PFSK-1 (cell line): ENCODE measurements at regions not wholly inside any gene's neighbourhood (a gene's known extent, or its start where the extent isn't known, plus 50 kb on each side); places are given as distances from the start of the nearest gene placed in this dataset.

Source experiments
- FOXP2 ChIP-seq: optimal IDR thresholded peaks from 2 replicates; pipeline ENCODE3; 2011; ENCODE audit warnings: borderline replicate concordance, control low read depth, inconsistent platforms; ENCODE audit not compliant: insufficient read depth; ENCODE audit errors: extremely low read length, extremely low read depth
- POLR2AphosphoS5 ChIP-seq: IDR thresholded peaks from 2 replicates; pipeline ENCODE4 v1.6.1; 2012; ENCODE audit warnings: low read depth, mild to moderate bottlenecking, control low read depth, low read length, moderate library complexity
- REST ChIP-seq, 2 experiments: IDR thresholded peaks; 2 replicates each; pipeline versions ENCODE4 v1.6.1 to v1.8.0; 2011 to 2012; ENCODE audit warnings: low read depth in 2 of 2, low read length in 2 of 2, control low read depth in 1 of 2, inconsistent platforms in 1 of 2, mild to moderate bottlenecking in 1 of 2, moderate library complexity in 1 of 2; ENCODE audit not compliant: insufficient read depth in 1 of 2
- SIN3A ChIP-seq: IDR thresholded peaks from 2 replicates; pipeline ENCODE4 v1.6.1; 2012; ENCODE audit warnings: mild to moderate bottlenecking, low read length, moderate library complexity, borderline replicate concordance; ENCODE audit not compliant: insufficient read depth
- TAF1 ChIP-seq: IDR thresholded peaks from 2 replicates; pipeline ENCODE4 v1.6.1; 2012; ENCODE audit warnings: low read length, control low read depth, borderline replicate concordance; ENCODE audit not compliant: insufficient read depth

GRCh38 chr9:38127271-38127839 lies 58.3 kb upstream of the SHB start:
- no peak for TF ChIP-seq POLR2AphosphoS5
- TF ChIP-seq REST (IDR thresholded peaks at IDR 0.05; ENCODE audit: insufficient read depth in 1 of 2, low read depth in 2 of 2, low read length in 2 of 2): no peak
- no peak for TF ChIP-seq FOXP2
- no peak for TF ChIP-seq SIN3A
- TF ChIP-seq TAF1: no peak

- no peak for TF ChIP-seq REST (IDR thresholded peaks at IDR 0.05; ENCODE audit: insufficient read depth in 1 of 2, low read depth in 2 of 2, low read length in 2 of 2)
Measured at GRCh38 chr9:38126730-38127129, 57.7 kb upstream of the SHB start.

GRCh38 chr9:38125889-38126288 lies 56.9 kb upstream of the SHB start:
- TF ChIP-seq REST (IDR thresholded peaks at IDR 0.05; ENCODE audit: insufficient read depth in 1 of 2, low read depth in 2 of 2, low read length in 2 of 2): no peak
- TF ChIP-seq FOXP2: no peak
- no peak for TF ChIP-seq POLR2AphosphoS5
- TF ChIP-seq SIN3A: no peak
- no peak for TF ChIP-seq TAF1

GRCh38 chr9:38120961-38121360 lies 51.9 kb upstream of the SHB start:
- TF ChIP-seq SIN3A (no peak), POLR2AphosphoS5 (no peak), TAF1 (no peak), REST (IDR thresholded peaks at IDR 0.05; ENCODE audit: insufficient read depth in 1 of 2, low read depth in 2 of 2, low read length in 2 of 2) (no peak), FOXP2 (no peak)

- TF ChIP-seq FOXP2 (no peak), POLR2AphosphoS5 (no peak), TAF1 (no peak), REST (IDR thresholded peaks at IDR 0.05; ENCODE audit: insufficient read depth in 1 of 2, low read depth in 2 of 2, low read length in 2 of 2) (no peak), SIN3A (no peak)
Measured at GRCh38 chr9:38119560-38120236, 50.7 kb upstream of the SHB start.
